ELF-1 (cell line): ENCODE measurements at regions not wholly inside any gene's neighbourhood (a gene's known extent, or its start where the extent isn't known, plus 50 kb on each side); places are given as distances from the start of the nearest gene placed in this dataset.

ENCODE experiments used
- DNase-seq: peaks from one replicate; pipeline ENCODE4 v3.0.0-alpha.2; 2016; ENCODE audit warnings: low read depth, low spot score

GRCh38 chr10:111974325-111974724 lies 209.2 kb downstream of the GPAM start:
- no peak for DNase-seq

- DNase-seq, result no peak
These were observed 207.0 kb downstream of the GPAM start for GRCh38 chr10:111976557-111976956.

GRCh38 chr10:111984057-111984456 lies 199.5 kb downstream of the GPAM start:
- no peak for DNase-seq

- no peak for DNase-seq
These were observed 197.5 kb downstream of the GPAM start for GRCh38 chr10:111986079-111986478.

GRCh38 chr10:111988646-111989045 lies 194.9 kb downstream of the GPAM start:
- no peak for DNase-seq

- DNase-seq, result no peak
These were observed 194.2 kb downstream of the GPAM start for GRCh38 chr10:111989136-111989911.

GRCh38 chr10:111990734-111991133 lies 192.8 kb downstream of the GPAM start:
- no peak for DNase-seq

- no peak for DNase-seq
These were observed 190.2 kb downstream of the GPAM start for GRCh38 chr10:111993321-111993720.

GRCh38 chr10:111993872-111994426 lies 189.6 kb downstream of the GPAM start:
- no peak for DNase-seq

GRCh38 chr10:111996103-111996502 lies 187.5 kb downstream of the GPAM start:
- no peak for DNase-seq

GRCh38 chr10:111998728-111999127 lies 184.8 kb downstream of the GPAM start:
- DNase-seq, result no peak

GRCh38 chr10:111999205-111999914 lies 184.2 kb downstream of the GPAM start:
- DNase-seq, result peak; percentile 85

- peak; percentile 35 for DNase-seq
These were observed 183.7 kb downstream of the GPAM start for GRCh38 chr10:111999915-112000302.

GRCh38 chr10:112000466-112000865 lies 183.1 kb downstream of the GPAM start:
- DNase-seq, result no peak

GRCh38 chr10:112002206-112002605 lies 181.4 kb downstream of the GPAM start:
- DNase-seq, result no peak

- no peak for DNase-seq
These were observed 179.5 kb downstream of the GPAM start for GRCh38 chr10:112004075-112004474.

- no peak for DNase-seq
These were observed 178.5 kb downstream of the GPAM start for GRCh38 chr10:112005044-112005443.

GRCh38 chr10:112006407-112006806 lies 177.2 kb downstream of the GPAM start:
- no peak for DNase-seq

- DNase-seq, result peak; percentile 31
These were observed 176.7 kb downstream of the GPAM start for GRCh38 chr10:112006831-112007230.

GRCh38 chr10:112022196-112022595 lies 161.4 kb downstream of the GPAM start:
- DNase-seq, result peak; percentile 7

GRCh38 chr10:112024079-112024478 lies 159.5 kb downstream of the GPAM start:
- no peak for DNase-seq

- no peak for DNase-seq
These were observed 158.3 kb downstream of the GPAM start for GRCh38 chr10:112025228-112025627.

GRCh38 chr10:112026438-112026837 lies 157.1 kb downstream of the GPAM start:
- no peak for DNase-seq
